GM12864 (cell line): ENCODE measurements at regions not wholly inside any gene's neighbourhood (a gene's known extent, or its start where the extent isn't known, plus 50 kb on each side); places are given as distances from the start of the nearest gene placed in this dataset.

Experiments
- DNase-seq: peaks from one replicate; pipeline ENCODE4 v3.0.0-alpha.2; 2011; ENCODE audit warnings: low read depth
- H3K4me3 ChIP-seq: 2 replicates; pipeline ENCODE4 v1.5.1; 2011; ENCODE audit warnings: mild to moderate bottlenecking, low read depth, low read length, control low read depth
- CTCF ChIP-seq: IDR thresholded peaks from 2 replicates; pipeline ENCODE4 v1.5.1; 2011; ENCODE audit warnings: low read depth, mild to moderate bottlenecking, moderate library complexity, low read length, control low read depth, inconsistent platforms; ENCODE audit errors: missing control alignments

- no peak overlapping the region for H3K4me3 ChIP-seq
- DNase-seq: no peak
- TF ChIP-seq CTCF: no peak
Observed at GRCh38 chr4:155524926-155525455, 141.7 kb upstream of the GUCY1A1 start.

GRCh38 chr4:155523358-155523757 lies 143.3 kb upstream of the GUCY1A1 start:
- TF ChIP-seq CTCF: no peak
- no peak for DNase-seq
- no peak overlapping the region for H3K4me3 ChIP-seq

- DNase-seq: no peak
- no peak overlapping the region for H3K4me3 ChIP-seq
- no peak for TF ChIP-seq CTCF
Observed at GRCh38 chr4:155522201-155522600, 144.4 kb upstream of the GUCY1A1 start.

GRCh38 chr4:155521382-155521781 lies 144.6 kb upstream of the MAP9 start:
- H3K4me3 ChIP-seq: no peak overlapping the region
- no peak for DNase-seq
- TF ChIP-seq CTCF: no peak

GRCh38 chr4:155515444-155516075 lies 138.8 kb upstream of the MAP9 start:
- no peak overlapping the region for H3K4me3 ChIP-seq
- TF ChIP-seq CTCF: no peak
- no peak for DNase-seq

GRCh38 chr4:155514628-155515027 lies 137.9 kb upstream of the MAP9 start:
- no peak overlapping the region for H3K4me3 ChIP-seq
- TF ChIP-seq CTCF: no peak

GRCh38 chr4:155512817-155513216 lies 136.1 kb upstream of the MAP9 start:
- no peak for TF ChIP-seq CTCF
- H3K4me3 ChIP-seq: no peak overlapping the region
- no peak for DNase-seq

More at GRCh38 chr4:155514628-155515027, 137.9 kb upstream of the MAP9 start:
- no peak for DNase-seq
